ENCODE measurements at regions not wholly inside any gene's neighbourhood (a gene's known extent, or its start where the extent isn't known, plus 50 kb on each side); places are given as distances from the start of the nearest gene placed in this dataset.

- TF ChIP-seq ZNF274 (IDR thresholded peaks at IDR 0.05; ENCODE audit: low read depth, low read length): no peak
- TF ChIP-seq SUZ12 (IDR thresholded peaks at IDR 0.05; ENCODE audit: extremely low read depth, insufficient read depth, insufficient read length): no peak
Observed at GRCh38 chr2:6785493-6785892, 80.2 kb downstream of the CMPK2 start.

Data from NT2/D1 (cell line).